ENCODE measurements at regions not wholly inside any gene's neighbourhood (a gene's known extent, or its start where the extent isn't known, plus 50 kb on each side); places are given as distances from the start of the nearest gene placed in this dataset.
"Not testable (repeated sequence)": the region's sequence is repeated elsewhere in the genome, so short reads cannot be mapped to it uniquely, and the experiment has no call there.

- DNase-seq (ENCODE audit: low spot score): no peak
Measured at GRCh38 chr11:116046127-116046526, 541.9 kb upstream of the CADM1 start.

GRCh38 chr11:116044941-116045340, 540.7 kb upstream of the CADM1 start:
- no peak for DNase-seq (ENCODE audit: low spot score)

GRCh38 chr11:116044520-116044919, 540.3 kb upstream of the CADM1 start:
- no peak for DNase-seq (ENCODE audit: low spot score)

GRCh38 chr11:116043857-116044256, 539.6 kb upstream of the CADM1 start:
- no peak for DNase-seq (ENCODE audit: low spot score)

GRCh38 chr11:116043059-116043458, 538.8 kb upstream of the CADM1 start:
- not testable (repeated sequence) for DNase-seq (ENCODE audit: low spot score)

GRCh38 chr11:116042146-116042545, 537.9 kb upstream of the CADM1 start:
- no peak for DNase-seq (ENCODE audit: low spot score)

- DNase-seq (ENCODE audit: low spot score): no peak
Measured at GRCh38 chr11:116037861-116038260, 533.6 kb upstream of the CADM1 start.

- DNase-seq (ENCODE audit: low spot score): no peak
Measured at GRCh38 chr11:116035977-116036376, 531.8 kb upstream of the CADM1 start.

GRCh38 chr11:116033931-116034553, 529.8 kb upstream of the CADM1 start:
- DNase-seq (ENCODE audit: low spot score): no peak

- DNase-seq (ENCODE audit: low spot score): no peak
Measured at GRCh38 chr11:116030697-116031331, 526.6 kb upstream of the CADM1 start.

GRCh38 chr11:116028506-116028905, 524.3 kb upstream of the CADM1 start:
- DNase-seq (ENCODE audit: low spot score): not testable (repeated sequence)

GRCh38 chr11:115999437-115999836, 495.2 kb upstream of the CADM1 start:
- no peak for DNase-seq (ENCODE audit: low spot score)

- no peak for DNase-seq (ENCODE audit: low spot score)
Measured at GRCh38 chr11:115996808-115997188, 492.6 kb upstream of the CADM1 start.

- no peak for DNase-seq (ENCODE audit: low spot score)
Measured at GRCh38 chr11:115996125-115996807, 492.1 kb upstream of the CADM1 start.

- DNase-seq (ENCODE audit: low spot score): no peak
Measured at GRCh38 chr11:115993590-115993989, 489.4 kb upstream of the CADM1 start.

GRCh38 chr11:115990004-115990447, 485.8 kb upstream of the CADM1 start:
- DNase-seq (ENCODE audit: low spot score): no peak

GRCh38 chr11:115985896-115986295, 481.7 kb upstream of the CADM1 start:
- DNase-seq (ENCODE audit: low spot score): no peak

- no peak for DNase-seq (ENCODE audit: low spot score)
Measured at GRCh38 chr11:115984228-115984627, 480.0 kb upstream of the CADM1 start.

- DNase-seq (ENCODE audit: low spot score): no peak
Measured at GRCh38 chr11:115982666-115983065, 478.5 kb upstream of the CADM1 start.

GRCh38 chr11:115981814-115982471, 477.7 kb upstream of the CADM1 start:
- DNase-seq (ENCODE audit: low spot score): no peak

GRCh38 chr11:115981104-115981481, 476.9 kb upstream of the CADM1 start:
- no peak for DNase-seq (ENCODE audit: low spot score)

GRCh38 chr11:115980337-115981103, 476.3 kb upstream of the CADM1 start:
- DNase-seq (ENCODE audit: low spot score): no peak

All from H4 (cell line).